ENCODE measurements at regions not wholly inside any gene's neighbourhood (a gene's known extent, or its start where the extent isn't known, plus 50 kb on each side); places are given as distances from the start of the nearest gene placed in this dataset.

- TF ChIP-seq POLR2A (IDR thresholded peaks at IDR 0.05) (no peak), CTCF (IDR thresholded peaks at IDR 0.05) (no peak)
Measured at GRCh38 chr12:78732481-78732880, 132.1 kb upstream of the SYT1 start.
